ENCODE measurements at regions not wholly inside any gene's neighbourhood (a gene's known extent, or its start where the extent isn't known, plus 50 kb on each side); places are given as distances from the start of the nearest gene placed in this dataset.

DNA sequence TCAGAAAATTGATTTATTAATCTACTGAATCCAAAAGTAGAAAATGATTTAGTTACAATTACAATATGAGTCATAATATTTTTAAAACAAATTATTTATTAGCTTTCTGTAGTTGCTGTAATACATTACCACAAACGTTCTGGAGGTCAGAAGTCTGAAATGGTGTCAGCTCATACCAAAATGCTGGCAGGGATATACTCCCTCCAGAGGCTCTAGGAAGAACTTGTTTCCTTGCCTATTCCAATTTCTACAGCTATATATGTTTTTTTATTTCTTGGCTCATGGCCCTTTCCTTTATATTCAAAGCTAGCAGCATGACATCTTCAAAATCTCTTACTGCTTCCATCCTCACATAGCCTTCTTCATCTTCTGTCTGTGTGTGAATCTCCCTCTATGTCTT is 667.9 kb upstream of the ITGA1 start:
- H3K9me3 ChIP-seq (ENCODE audit: control insufficient read depth, insufficient read depth, low read depth, low read length), result no peaks in the 10 kb centered on the region
- no peaks in the 10 kb centered on the region for H4K20me1 ChIP-seq (ENCODE audit: control insufficient read depth, extremely low read depth, insufficient read depth, low read length)
- H3K27me3 ChIP-seq (ENCODE audit: control insufficient read depth, insufficient read depth, low read length), result no peaks in the 10 kb centered on the region
- H2AFZ ChIP-seq (ENCODE audit: low read length), result no peak overlapping the region
- H3K4me2 ChIP-seq (ENCODE audit: extremely low read depth, insufficient read depth, low read length), result no peak overlapping the region
- no peaks in the 10 kb centered on the region for H3K4me1 ChIP-seq (ENCODE audit: control insufficient read depth, extremely low read depth, insufficient read depth, low read length)
- no peaks in the 10 kb centered on the region for H3K36me3 ChIP-seq (ENCODE audit: control insufficient read depth, insufficient read depth, low read length)
- H3K9ac ChIP-seq (ENCODE audit: insufficient read depth, low read length), result no peak overlapping the region
- no peak for TF ChIP-seq EZH2 (IDR thresholded peaks at IDR 0.05; ENCODE audit: low read length, missing control alignments)
- TF ChIP-seq, protein P1, sequence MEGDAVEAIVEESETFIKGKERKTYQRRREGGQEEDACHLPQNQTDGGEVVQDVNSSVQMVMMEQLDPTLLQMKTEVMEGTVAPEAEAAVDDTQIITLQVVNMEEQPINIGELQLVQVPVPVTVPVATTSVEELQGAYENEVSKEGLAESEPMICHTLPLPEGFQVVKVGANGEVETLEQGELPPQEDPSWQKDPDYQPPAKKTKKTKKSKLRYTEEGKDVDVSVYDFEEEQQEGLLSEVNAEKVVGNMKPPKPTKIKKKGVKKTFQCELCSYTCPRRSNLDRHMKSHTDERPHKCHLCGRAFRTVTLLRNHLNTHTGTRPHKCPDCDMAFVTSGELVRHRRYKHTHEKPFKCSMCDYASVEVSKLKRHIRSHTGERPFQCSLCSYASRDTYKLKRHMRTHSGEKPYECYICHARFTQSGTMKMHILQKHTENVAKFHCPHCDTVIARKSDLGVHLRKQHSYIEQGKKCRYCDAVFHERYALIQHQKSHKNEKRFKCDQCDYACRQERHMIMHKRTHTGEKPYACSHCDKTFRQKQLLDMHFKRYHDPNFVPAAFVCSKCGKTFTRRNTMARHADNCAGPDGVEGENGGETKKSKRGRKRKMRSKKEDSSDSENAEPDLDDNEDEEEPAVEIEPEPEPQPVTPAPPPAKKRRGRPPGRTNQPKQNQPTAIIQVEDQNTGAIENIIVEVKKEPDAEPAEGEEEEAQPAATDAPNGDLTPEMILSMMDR (conservative IDR thresholded peaks at IDR 0.05 in 1 of 2, IDR thresholded peaks at IDR 0.05 in 1 of 2; ENCODE audit: low read depth in 1 of 2, low read length in 2 of 2), result no peak
- no peaks in the 10 kb centered on the region for H3K79me2 ChIP-seq (ENCODE audit: control insufficient read depth, insufficient read depth, low read length)
- H3K27ac ChIP-seq (ENCODE audit: insufficient read depth, low read length), result no peak overlapping the region
- no peak for DNase-seq (ENCODE audit: low read depth in 2 of 2)
- no peak overlapping the region for H3K4me3 ChIP-seq (replicated peaks in 1 of 4; ENCODE audit: control extremely low read depth in 1 of 4, insufficient read depth in 1 of 4, low read depth in 3 of 4, low read length in 4 of 4)

DNA sequence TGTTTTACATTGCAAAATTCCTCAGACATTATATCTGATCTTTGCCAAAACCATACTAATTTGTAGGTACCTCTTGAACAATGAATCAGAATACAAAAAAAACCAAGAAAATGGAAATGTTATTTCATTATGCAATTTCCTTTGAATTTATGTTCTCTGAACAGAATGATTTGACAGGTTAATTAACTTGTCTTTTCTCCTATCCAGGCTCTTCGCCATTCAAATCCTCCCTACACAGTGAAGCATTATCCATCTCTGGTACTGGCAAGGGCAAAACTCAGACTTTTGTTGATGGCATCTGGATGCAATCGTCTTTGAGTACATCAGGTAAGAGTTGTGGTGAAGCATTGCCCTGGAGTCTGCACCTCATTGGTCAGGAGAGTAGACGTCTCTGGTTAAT is 655.7 kb upstream of the ITGA1 start:
- Histone ChIP-seq H3K4me1 (ENCODE audit: control insufficient read depth, extremely low read depth, insufficient read depth, low read length) (no peaks in the 10 kb centered on the region), H4K20me1 (ENCODE audit: control insufficient read depth, extremely low read depth, insufficient read depth, low read length) (no peaks in the 10 kb centered on the region), H3K27me3 (ENCODE audit: control insufficient read depth, insufficient read depth, low read length) (no peaks in the 10 kb centered on the region), H3K36me3 (ENCODE audit: control insufficient read depth, insufficient read depth, low read length) (no peaks in the 10 kb centered on the region), H3K9me3 (ENCODE audit: control insufficient read depth, insufficient read depth, low read depth, low read length) (no peaks in the 10 kb centered on the region), H3K4me3 (replicated peaks in 1 of 4; ENCODE audit: control extremely low read depth in 1 of 4, insufficient read depth in 1 of 4, low read depth in 3 of 4, low read length in 4 of 4) (no peak overlapping the region), H3K79me2 (ENCODE audit: control insufficient read depth, insufficient read depth, low read length) (no peaks in the 10 kb centered on the region), H3K4me2 (ENCODE audit: extremely low read depth, insufficient read depth, low read length) (no peak overlapping the region), H3K9ac (ENCODE audit: insufficient read depth, low read length) (no peak overlapping the region), H2AFZ (ENCODE audit: low read length) (no peak overlapping the region), H3K27ac (ENCODE audit: insufficient read depth, low read length) (no peak overlapping the region)
- no peak for TF ChIP-seq EZH2 (IDR thresholded peaks at IDR 0.05; ENCODE audit: low read length, missing control alignments)
- TF ChIP-seq, protein P1 (conservative IDR thresholded peaks at IDR 0.05 in 1 of 2, IDR thresholded peaks at IDR 0.05 in 1 of 2; ENCODE audit: low read depth in 1 of 2, low read length in 2 of 2), result no peak
- DNase-seq (ENCODE audit: low read depth in 2 of 2), result no peak

DNA sequence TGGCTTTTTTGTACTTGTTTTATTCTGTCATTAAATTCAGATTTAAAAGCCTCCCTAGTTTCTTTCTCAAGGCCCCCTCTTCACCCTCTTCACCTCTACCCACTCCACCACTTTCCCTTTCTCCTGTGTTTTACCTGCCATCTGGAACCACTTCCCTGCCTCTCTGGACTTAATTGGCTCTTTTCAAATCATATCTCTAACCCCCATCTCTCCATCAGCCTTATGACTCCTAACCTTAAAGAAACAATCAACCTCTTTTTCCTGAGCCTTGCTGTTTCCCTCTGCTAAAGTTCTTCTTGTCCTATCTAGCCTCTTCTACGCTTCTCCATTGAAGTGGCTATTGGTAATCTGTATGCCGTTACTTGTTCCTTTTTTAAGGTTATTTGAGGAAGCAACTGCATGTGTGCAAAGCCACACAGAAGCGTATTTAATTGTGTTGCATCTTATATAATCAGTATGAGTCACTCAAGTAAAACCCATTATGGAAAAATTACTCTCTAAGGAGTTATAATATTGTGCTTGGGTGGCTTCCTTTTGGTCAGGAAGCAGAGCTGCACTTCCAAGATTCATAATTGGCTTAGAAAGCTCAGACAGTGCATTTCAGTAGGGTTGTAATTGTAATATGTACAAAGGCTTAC is 653.6 kb upstream of the ITGA1 start:
- H3K27ac ChIP-seq (ENCODE audit: insufficient read depth, low read length), result no peak overlapping the region
- H2AFZ ChIP-seq (ENCODE audit: low read length), result no peak overlapping the region
- H3K9me3 ChIP-seq (ENCODE audit: control insufficient read depth, insufficient read depth, low read depth, low read length), result no peaks in the 10 kb centered on the region

More for the DNA sequence above, 653.6 kb upstream of the ITGA1 start:
- Histone ChIP-seq H3K27me3 (ENCODE audit: control insufficient read depth, insufficient read depth, low read length) (no peaks in the 10 kb centered on the region), H3K36me3 (ENCODE audit: control insufficient read depth, insufficient read depth, low read length) (no peaks in the 10 kb centered on the region), H3K4me1 (ENCODE audit: control insufficient read depth, extremely low read depth, insufficient read depth, low read length) (no peaks in the 10 kb centered on the region), H3K4me2 (ENCODE audit: extremely low read depth, insufficient read depth, low read length) (no peak overlapping the region), H3K4me3 (replicated peaks in 1 of 4; ENCODE audit: control extremely low read depth in 1 of 4, insufficient read depth in 1 of 4, low read depth in 3 of 4, low read length in 4 of 4) (no peak overlapping the region), H3K9ac (ENCODE audit: insufficient read depth, low read length) (no peak overlapping the region), H4K20me1 (ENCODE audit: control insufficient read depth, extremely low read depth, insufficient read depth, low read length) (no peaks in the 10 kb centered on the region), H3K79me2 (ENCODE audit: control insufficient read depth, insufficient read depth, low read length) (no peaks in the 10 kb centered on the region)
- DNase-seq (ENCODE audit: low read depth in 2 of 2), result no peak
- TF ChIP-seq, protein P1 (conservative IDR thresholded peaks at IDR 0.05 in 1 of 2, IDR thresholded peaks at IDR 0.05 in 1 of 2; ENCODE audit: low read depth in 1 of 2, low read length in 2 of 2), result no peak
- no peak for TF ChIP-seq EZH2 (IDR thresholded peaks at IDR 0.05; ENCODE audit: low read length, missing control alignments)
